HG03469 (cell line): ENCODE measurements at regions not wholly inside any gene's neighbourhood (a gene's known extent, or its start where the extent isn't known, plus 50 kb on each side); places are given as distances from the start of the nearest gene placed in this dataset.

Experiments
- ATAC-seq: cut with Tn5 transposase; IDR thresholded peaks from one replicate; pipeline ENCODE4 v1.9.1; 2021; ENCODE audit warnings: mild to moderate bottlenecking, moderate library complexity, moderate number of reproducible peaks; ENCODE audit not compliant: unreplicated experiment

DNA sequence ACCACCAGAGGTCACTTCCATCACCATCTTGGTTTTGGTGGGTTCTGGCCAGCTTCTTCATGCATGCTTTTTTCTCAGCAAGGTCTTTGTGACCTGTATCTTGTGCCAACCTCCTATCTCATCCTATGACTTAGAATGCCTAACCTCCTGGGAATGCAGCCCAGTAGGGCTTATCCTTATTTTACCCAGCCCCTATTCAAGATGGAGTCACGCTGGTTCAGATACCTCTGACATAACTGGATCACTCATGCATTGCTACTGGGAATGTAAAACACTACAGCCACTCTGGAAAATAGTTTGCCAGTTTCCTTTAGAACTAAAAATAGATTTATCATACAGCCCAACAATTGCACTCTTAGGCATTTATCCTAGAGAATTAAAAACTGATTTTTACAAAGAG lies 219.2 kb downstream of the IRS1 start:
- no peak for ATAC-seq

DNA sequence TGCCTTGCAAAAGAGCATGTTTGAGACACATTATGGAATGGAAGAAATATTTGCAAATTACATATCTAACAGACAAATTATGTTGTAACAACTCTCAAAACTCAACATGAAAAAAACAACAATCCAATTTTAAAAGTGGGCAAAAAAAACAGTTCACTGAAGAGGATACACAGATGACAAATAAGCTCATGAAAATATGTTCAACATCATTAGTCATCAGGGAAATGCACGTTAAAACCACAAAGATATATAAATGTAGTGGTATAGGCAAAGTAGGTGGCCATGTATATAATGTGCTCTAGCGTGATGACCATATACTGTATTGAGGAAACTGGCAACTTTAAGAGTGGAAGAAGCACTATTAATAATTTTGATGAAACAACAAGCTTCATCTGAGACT lies 220.1 kb downstream of the IRS1 start:
- no peak for ATAC-seq

GRCh38 chr2:226578879-226579278 lies 220.7 kb downstream of the IRS1 start:
- no peak for ATAC-seq

DNA sequence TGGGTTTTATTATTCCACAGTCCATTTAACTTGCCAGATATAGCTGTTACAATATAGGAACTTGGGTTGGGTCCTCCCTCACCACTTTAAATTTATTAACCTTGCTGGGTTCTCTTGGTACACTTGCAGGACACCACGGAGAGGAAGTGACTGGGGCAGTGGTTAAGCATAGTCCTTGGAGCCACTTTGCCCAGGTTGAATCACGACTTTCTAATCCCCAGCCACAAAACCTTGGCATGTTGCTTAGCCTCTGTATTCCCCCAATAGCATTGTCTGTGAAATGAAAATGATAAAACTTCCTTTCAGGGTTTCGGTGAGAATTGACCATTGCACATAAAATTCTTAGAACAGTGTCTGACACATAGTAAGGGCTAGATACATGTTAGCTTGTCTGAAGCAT lies 221.2 kb downstream of the IRS1 start:
- no peak for ATAC-seq

- ATAC-seq: no peak
Observed at GRCh38 chr2:226575928-226576327, 223.7 kb downstream of the IRS1 start.

- ATAC-seq: no peak
Observed at GRCh38 chr2:226573158-226573557, 226.5 kb downstream of the IRS1 start.

DNA sequence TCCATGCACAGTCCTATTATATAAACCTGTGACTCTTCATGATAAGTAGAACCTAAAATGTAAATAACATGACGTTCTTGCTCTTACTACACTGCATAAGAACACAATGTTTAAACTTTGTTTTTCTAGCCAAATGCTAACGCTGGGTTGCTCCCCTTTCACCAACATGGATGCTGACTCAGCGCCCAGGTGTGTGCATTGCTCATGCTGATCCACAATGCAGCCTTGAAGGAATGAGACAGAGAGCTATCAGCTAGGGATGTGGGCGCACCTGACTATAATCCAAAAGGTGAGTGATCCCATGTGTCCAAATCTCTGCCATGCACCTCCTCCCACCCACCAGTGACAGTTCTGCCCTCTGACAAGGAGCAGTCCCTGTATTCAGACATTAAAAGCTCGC lies 235.0 kb downstream of the IRS1 start:
- ATAC-seq: no peak

GRCh38 chr2:226561962-226562361 lies 237.7 kb downstream of the IRS1 start:
- no peak for ATAC-seq

- ATAC-seq: no peak
Observed at GRCh38 chr2:226560325-226560724, 239.3 kb downstream of the IRS1 start.

DNA sequence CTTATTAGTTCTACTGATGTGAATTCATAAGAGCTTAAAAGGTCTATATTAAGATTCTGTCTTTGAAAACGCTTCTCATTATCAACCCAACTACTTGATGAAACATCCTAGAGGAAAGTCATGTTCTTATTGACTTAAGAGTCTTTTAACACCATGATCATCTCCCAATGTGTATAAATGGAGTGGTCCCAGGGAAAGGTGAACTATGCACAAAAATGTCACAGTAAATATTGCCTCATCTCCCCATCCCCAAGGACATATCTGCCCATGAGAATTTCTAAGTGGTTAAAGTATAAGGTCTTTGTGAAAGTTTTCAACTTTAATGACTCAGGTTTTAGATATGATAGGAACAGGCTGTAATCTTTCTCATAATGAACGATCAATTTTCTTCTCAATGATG lies 240.1 kb downstream of the IRS1 start:
- no peak for ATAC-seq

DNA sequence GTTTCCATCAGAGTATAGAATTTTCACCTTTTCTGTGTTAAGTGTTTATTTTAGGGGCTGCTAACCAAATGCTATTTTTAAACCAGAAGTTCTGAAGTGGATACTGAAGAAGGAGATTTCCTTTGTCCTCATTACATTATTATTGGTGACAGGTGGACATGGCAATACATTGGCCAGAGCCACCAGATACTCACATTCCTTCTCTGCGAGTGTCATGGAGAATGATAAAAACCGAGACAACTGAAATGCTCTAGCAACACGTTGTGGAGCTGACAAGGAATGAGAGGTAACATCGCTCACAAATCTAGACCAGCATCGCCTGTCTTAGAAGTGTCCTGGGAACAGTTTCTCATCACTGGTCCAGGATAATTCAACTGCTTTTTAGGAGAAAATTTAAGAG lies 241.2 kb downstream of the IRS1 start:
- no peak for ATAC-seq

DNA sequence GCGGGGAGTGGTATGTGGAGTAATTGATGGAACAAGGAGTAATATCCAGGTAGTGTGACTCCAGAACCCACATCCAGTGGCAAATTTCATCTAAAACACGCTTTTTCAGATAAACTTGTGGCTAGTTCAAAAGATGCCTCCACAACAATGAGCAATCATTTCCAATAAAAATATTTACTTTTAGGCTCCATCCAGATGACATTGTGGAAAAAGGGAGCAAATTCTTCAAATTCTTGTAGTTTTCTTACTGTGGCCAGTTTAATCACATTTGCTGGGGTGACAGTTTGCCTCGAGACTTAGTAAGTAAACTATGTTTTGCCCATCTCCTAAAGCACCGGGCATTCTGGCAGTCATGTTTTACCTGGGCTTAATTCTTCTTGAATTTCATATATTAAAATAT lies 243.6 kb downstream of the IRS1 start:
- no peak for ATAC-seq

DNA sequence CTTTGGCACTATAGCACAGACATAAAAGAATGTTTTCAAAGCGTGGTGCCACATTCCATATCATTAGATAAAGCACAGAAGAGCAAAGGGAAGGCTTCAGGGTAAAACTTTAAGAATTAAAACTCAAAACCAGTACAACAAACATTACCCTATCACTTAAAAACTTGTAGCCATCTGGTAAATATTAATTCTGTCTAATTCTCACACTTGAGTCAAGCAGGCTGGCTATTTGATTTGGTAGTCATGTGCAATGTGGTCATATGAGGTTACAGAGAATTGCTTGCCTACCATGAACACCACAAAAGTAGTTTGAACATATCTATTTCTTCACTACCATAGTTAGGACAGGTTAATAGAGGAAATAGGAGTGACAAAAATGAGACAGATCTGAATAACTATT lies 244.9 kb downstream of the IRS1 start:
- ATAC-seq: no peak

DNA sequence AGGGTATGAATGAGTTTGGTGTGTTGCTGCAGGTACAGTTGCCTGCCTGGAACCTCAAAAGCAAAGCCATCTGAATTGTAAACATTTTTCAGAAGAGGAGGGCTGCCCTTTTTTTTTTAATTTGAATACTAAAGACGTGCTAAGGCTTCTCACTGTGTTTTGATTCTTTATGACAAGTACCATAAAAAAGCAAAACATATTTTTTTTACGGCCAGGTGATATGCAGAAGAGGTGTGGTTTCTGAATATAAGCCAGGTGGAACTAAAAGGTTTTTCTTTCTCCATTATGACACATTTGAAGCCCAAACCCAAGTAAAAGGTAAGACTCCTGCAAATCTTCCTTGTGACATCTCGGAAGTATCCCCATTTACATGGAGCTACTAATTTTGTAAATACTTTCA lies 246.3 kb downstream of the IRS1 start:
- no peak for ATAC-seq

DNA sequence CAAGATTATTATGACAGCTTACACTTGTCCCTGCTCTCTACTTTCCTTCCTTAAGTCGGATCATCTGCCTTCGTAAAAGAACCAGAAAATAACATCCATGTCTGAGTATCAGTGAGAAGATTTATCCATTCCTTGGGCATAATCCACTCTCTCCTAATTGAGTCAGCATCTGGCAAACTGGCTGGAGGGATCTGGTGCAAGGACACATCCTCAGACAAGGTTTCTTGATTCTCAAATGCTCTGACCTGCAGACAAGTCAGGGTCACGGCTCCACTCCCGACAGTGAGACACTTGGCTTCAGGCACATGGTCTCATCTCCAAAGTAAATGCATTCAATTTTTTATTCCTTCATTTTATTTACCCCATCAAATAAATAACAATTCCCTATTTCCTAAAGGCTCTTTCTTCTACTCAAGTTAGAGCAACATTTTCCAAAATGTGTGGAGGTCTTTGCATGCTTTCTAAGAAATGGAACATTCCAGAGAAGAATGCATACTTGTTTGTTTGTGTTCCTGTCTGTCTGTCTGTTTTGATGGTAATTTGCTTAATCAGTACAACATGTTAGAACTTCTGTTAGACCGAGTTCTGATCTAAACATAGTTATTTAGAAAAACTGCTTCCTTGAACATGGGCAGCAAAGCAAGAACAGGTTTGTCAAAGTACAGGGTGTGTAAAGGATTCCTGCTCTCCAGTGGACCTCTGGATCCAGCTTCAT lies 246.9 kb downstream of the IRS1 start:
- ATAC-seq: no peak

DNA sequence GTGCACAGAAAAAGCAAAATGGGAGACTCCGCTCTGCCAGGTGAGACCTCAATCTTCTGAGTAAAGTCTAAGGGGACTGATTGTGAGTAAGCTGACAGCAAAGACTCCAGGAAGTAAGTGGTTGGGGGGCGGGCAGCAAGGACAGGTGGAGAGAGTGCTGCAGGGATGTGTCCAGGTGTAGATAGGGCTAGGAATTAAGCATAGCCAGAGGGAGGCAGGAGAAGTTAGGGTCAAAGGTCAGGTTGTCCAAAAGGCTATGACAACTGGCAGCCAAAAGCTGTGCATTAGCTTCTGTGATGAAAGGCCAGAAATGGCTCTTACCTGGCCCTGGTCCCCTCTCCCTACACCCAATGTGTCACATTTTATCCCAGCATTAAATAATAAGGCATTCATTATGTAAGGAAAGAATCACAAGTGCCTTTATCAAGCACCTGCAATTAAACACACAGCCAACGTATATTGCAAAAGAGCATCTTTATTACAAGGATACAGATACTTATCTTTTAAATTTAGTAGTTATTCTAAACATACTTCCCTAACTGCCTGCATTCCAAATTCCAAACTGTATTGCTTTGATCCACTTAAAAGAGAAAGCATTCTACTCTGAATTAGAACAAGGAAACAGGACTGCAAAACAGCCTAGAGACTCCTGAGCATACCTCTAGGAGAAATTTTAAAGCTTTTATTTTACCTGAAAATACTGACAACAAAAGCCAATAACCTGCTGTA lies 247.9 kb downstream of the IRS1 start:
- no peak for ATAC-seq

DNA sequence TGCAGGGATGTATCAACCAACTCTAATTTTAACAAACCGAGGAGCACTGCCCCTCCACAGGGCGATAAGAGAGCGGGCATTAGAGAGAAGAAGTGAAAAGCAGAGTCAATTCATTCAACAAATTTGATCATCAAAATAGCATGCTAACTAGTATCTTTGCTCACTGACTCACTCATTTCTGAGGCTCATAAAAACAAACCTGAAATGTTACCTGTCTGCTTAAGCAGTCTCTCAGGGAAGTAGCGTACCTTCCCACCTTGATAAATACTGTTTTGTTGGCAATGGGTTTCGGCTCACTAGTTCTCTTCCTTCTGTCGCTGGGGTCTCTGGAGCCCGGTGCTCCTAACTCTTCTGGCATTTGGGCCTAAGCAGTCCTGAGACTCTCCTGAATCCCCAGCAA lies 248.8 kb downstream of the IRS1 start:
- no peak for ATAC-seq

DNA sequence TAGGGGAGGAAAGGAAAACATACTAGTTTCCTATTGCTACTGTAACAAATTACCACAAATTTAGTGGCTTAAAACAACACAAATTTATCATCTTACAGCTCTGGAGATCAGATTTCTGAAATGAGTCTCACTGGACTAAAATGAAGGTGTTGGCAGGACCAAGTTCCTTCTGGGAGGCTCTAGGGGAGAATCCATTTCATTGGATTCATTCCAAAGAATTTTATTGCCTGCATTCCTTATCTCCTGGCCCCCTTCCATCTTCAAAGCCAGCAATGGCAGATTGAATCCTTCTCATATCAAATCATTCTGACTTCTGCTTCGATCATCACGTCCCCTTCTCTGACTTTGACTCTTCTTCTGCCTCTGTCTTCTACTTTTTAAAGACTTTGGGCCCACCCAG lies 250.9 kb downstream of the IRS1 start:
- no peak for ATAC-seq

DNA sequence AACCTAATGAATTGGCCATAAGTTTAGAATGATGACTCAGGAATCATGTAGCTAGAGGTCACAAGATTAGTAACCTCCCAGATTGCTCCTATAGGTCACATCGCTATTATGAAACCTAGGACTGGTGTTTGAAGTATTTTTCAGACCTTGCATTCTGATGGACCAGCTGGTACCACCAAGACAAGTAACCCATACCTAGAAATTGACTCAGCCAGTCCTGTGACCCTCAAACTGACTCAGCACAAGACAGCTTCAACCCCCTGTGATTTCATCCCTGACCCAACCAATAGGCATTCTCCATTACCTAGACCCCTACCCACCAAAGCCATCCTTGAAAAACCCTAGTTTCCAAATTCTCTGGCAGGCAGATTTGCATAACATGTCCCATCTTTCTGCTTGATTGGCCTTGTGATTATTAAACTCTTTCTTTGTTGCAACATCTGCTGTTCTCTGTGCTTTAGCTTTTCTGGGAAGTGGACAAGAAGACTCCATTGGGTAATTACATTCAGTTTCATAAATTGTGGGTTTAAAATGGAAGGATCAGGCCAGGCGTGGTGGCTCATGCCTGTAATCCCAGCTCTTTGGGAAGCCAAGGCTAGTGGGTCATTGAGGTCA lies 254.9 kb downstream of the IRS1 start:
- no peak for ATAC-seq

DNA sequence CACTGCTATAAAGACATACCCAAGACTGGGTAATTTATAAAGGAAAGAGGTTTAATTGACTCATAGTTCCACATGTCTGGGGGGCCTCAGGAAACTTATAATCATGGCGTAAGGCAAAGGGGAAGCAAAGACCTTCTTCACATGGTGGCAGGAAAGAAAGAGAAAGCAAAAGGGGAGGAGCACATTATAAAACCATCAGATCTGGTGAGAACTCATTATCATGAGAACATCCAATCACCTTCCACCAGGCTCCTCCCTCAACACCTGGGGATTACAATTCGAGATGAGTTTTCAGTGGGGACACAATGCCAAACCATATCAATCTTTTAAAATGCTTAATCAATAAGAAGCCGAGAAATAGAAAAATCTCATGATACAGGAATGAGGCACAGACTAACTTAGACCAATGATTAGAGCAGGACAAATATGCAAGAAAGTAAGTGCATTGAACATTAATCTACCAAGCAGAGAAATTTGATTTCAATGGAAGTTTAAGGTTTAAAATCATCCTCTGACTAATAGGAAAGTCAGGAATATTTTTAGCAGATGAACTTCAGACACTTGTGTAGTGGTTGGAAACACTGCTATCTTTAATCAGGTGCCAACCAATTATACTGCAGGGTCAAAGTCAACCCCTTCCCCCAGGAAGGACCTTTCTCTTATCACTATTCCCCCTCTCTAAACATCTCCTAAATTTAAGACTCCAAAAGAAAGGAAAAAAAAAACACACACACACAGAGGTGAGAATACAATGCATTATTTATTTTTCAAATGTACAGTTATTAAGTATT lies 259.2 kb downstream of the IRS1 start:
- ATAC-seq: no peak

GRCh38 chr2:226536410-226536809 lies 263.2 kb downstream of the IRS1 start:
- ATAC-seq: no peak
